Left lung (tissue), 4 donors: ENCODE measurements at regions not wholly inside any gene's neighbourhood (a gene's known extent, or its start where the extent isn't known, plus 50 kb on each side); places are given as distances from the start of the nearest gene placed in this dataset.
A peak's percentile ranks its signal among the peaks of the same experiment; 100 is the strongest.

Experiments used
- ATAC-seq: fragments of 200-7000 bp; cut with Tn5 transposase; one replicate; pipeline ENCODE4 v1.9.1; 2020; ENCODE audit warnings: moderate library complexity
- DNase-seq, 4 donors: peaks; one replicate each; pipeline ENCODE4 v3.0.0-alpha.2; 2013 to 2020
- H3K27ac ChIP-seq, 2 donors: fragments of 200-600 bp; sonication (generic) in 1 of 2; one replicate each; pipeline versions ENCODE4 v1.5.0 to v1.8.0; 2020 to 2021
- H3K27me3 ChIP-seq, 2 donors: fragments of 200-600 bp; sonication (generic) in 1 of 2; one replicate each; pipeline versions ENCODE4 v1.5.0 to v1.8.0; 2020 to 2021
- H3K36me3 ChIP-seq, 2 donors: fragments of 200-600 bp; sonication (generic) in 1 of 2; one replicate each; pipeline versions ENCODE4 v1.5.0 to v1.8.0; 2020 to 2021
- H3K4me1 ChIP-seq, 2 donors: fragments of 200-600 bp; one replicate each; pipeline ENCODE4 v1.8.0; 2021
- H3K4me3 ChIP-seq, 2 donors: fragments of 200-600 bp; sonication (generic) in 1 of 2; one replicate each; pipeline versions ENCODE4 v1.5.0 to v1.8.0; 2020 to 2021; ENCODE audit warnings: mild to moderate bottlenecking in 1 of 2
- H3K9me3 ChIP-seq, 2 donors: fragments of 200-600 bp; sonication (generic) in 1 of 2; one replicate each; pipeline versions ENCODE4 v1.5.0 to v1.8.0; 2020 to 2021
- CTCF ChIP-seq, 2 donors: fragments of 200-600 bp; sonication (generic) in 1 of 2; IDR thresholded peaks; one replicate each; pipeline versions ENCODE4 v1.5.0 to v1.8.0; 2021; ENCODE audit warnings: antibody characterized with exemption in 2 of 2
- intact Hi-C, 2 donors: fragments of 100-400 bp; cut with DNase I; formaldehyde crosslinking; loops; one replicate each; pipeline versions ENCODE4 v1.11.2 to v1.14.2; 2022
- donor health status: DM: no; HTN: yes; CAD: no.
- donor health status: DM: no; HTN: no; CAD: no.

GRCh38 chr9:87063246-87063645, 115.9 kb upstream of the GAS1 start:
- no peaks in the 10 kb centered on the region for H3K36me3 ChIP-seq
- no peak for TF ChIP-seq CTCF (IDR thresholded peaks at IDR 0.05)
- no peak overlapping the region for H3K4me3 ChIP-seq
- H3K27me3 ChIP-seq: no peaks in the 10 kb centered on the region
- peak; percentile 56 for ATAC-seq
- peaks cover 0 to 3% of the 10 kb centered on the region in 2 donors for H3K4me1 ChIP-seq
- no peak for DNase-seq
- intact Hi-C loops: no loop called here
- H3K9me3 ChIP-seq: no peaks in the 10 kb centered on the region
- H3K27ac ChIP-seq: peak overlapping the region in 1 of 2 donors; percentile 42

GRCh38 chr9:87063871-87064270, 116.6 kb upstream of the GAS1 start:
- intact Hi-C loops: no loop called here
- DNase-seq (no peak), ATAC-seq (peak; percentile 68)
- Histone ChIP-seq H3K27me3 (no peaks in the 10 kb centered on the region), H3K27ac (peak overlapping the region in 1 of 2 donors; percentile 42), H3K36me3 (no peaks in the 10 kb centered on the region), H3K4me3 (no peak overlapping the region), H3K4me1 (peaks cover 0 to 3% of the 10 kb centered on the region in 2 donors), H3K9me3 (no peaks in the 10 kb centered on the region)
- no peak for TF ChIP-seq CTCF (IDR thresholded peaks at IDR 0.05)

DNA sequence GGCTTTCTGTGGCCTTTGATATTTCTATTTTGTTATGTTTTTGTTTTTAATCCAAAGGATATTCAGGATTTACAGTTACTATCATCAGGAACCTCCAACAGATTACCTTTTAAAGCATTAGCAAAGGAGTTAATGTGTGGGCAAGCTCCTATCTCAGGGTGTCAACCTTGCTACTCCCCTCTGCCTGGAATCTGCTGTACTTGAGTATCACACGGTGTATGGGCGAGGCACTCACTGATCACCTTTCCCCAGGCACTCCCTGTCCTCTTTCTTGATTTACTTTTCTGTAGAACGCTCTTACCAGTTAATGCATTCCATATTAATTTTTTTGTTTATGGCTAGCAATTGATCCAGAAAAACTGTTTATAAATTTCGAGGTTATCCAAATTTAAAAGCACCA, 117.0 kb upstream of the GAS1 start:
- Histone ChIP-seq H3K9me3 (no peaks in the 10 kb centered on the region), H3K4me3 (no peak overlapping the region), H3K27me3 (no peaks in the 10 kb centered on the region), H3K27ac (no peak overlapping the region), H3K4me1 (peaks cover 0 to 3% of the 10 kb centered on the region in 2 donors), H3K36me3 (no peaks in the 10 kb centered on the region)
- no peak for ATAC-seq
- TF ChIP-seq CTCF (IDR thresholded peaks at IDR 0.05): no peak
- DNase-seq: no peak
- intact Hi-C loops: no loop called here

DNA sequence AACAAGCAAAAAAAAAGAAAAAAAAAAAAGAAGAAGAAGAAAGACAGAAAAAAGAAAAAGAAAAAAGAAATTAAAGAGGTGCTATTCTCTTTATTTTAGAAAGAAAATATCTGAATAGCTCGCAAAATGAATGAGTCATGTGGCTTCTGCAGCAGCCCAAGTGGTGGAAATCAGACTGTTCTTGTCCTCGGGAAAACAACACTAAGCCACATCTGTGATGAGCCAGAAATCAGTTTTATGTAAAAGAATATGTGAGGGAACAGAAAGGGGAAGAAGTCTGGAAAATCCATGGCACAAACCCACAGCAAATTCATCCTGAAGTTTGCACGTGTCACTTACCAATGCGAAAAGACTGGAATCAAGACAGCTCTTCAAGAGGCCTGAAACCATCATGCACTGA, 118.7 kb upstream of the GAS1 start:
- DNase-seq (no peak), ATAC-seq (no peak)
- Histone ChIP-seq H3K4me1 (peaks cover 0 to 3% of the 10 kb centered on the region in 2 donors), H3K27ac (no peak overlapping the region), H3K9me3 (no peaks in the 10 kb centered on the region), H3K27me3 (no peaks in the 10 kb centered on the region), H3K4me3 (no peak overlapping the region), H3K36me3 (no peaks in the 10 kb centered on the region)
- no peak for TF ChIP-seq CTCF (IDR thresholded peaks at IDR 0.05)
- intact Hi-C loops: no loop called here

GRCh38 chr9:87067426-87067825, 120.1 kb upstream of the GAS1 start:
- no peak for TF ChIP-seq CTCF (IDR thresholded peaks at IDR 0.05)
- H3K27ac ChIP-seq: no peak overlapping the region
- peaks cover 0 to 3% of the 10 kb centered on the region in 2 donors for H3K4me1 ChIP-seq
- DNase-seq (no peak), ATAC-seq (no peak)
- no peaks in the 10 kb centered on the region for H3K9me3 ChIP-seq
- H3K27me3 ChIP-seq: no peaks in the 10 kb centered on the region
- intact Hi-C loops: no loop called here
- no peak overlapping the region for H3K4me3 ChIP-seq
- no peaks in the 10 kb centered on the region for H3K36me3 ChIP-seq
